ENCODE measurements at regions not wholly inside any gene's neighbourhood (a gene's known extent, or its start where the extent isn't known, plus 50 kb on each side); places are given as distances from the start of the nearest gene placed in this dataset.

DNA sequence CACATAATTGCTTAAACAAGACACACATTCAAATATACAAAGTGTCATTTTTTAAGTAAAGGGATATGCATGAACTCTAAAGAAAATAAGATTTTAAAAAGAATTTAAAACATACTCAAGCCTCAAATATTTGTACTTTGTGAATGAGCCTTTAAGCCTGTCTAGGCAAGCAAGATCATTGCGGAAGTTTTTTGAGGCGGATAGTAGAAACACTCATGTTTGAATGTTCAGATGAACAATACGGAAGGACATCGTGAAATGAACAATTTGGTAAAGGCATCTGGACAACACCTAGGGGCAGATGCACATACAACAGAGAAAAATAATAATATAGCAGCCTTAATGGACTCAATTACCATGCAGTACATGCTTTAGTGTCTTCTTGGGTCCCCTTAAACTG is 928.9 kb downstream of the TFAP2A start:
- no peak for TF ChIP-seq CTCF (IDR thresholded peaks at IDR 0.05)
- ATAC-seq (no peak), DNase-seq (no peak)
- intact Hi-C loops (cut with DNase I, micrococcal nuclease): no loop called here
- no peak overlapping the region for H3K4me3 ChIP-seq
- H3K36me3 ChIP-seq (ENCODE audit: low read depth): no peaks in the 10 kb centered on the region
- no peaks in the 10 kb centered on the region for H3K9me3 ChIP-seq
- no peaks in the 10 kb centered on the region for H3K4me1 ChIP-seq (ENCODE audit: low read depth)

DNA sequence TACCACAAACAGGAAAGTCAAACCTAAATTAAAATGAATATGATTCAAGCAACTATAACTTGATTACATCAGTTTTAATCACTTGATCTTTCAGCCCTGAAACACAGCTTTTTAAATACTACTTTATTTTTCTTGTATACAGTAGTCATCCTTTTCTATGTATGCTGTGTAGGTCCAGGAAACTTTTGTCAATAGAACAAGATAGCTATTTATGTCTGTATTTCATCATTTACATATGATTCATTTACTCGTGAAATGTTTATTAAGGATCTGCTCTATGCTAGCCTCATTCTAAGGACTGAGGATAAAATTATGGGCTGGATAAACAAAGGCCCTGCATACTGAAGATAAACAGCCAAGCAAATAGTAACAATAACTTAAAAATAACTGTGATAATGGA is 930.2 kb downstream of the TFAP2A start:
- no peak for TF ChIP-seq CTCF (IDR thresholded peaks at IDR 0.05)
- H3K36me3 ChIP-seq (ENCODE audit: low read depth): no peaks in the 10 kb centered on the region
- intact Hi-C loops (cut with DNase I, micrococcal nuclease): no loop called here
- no peaks in the 10 kb centered on the region for H3K4me1 ChIP-seq (ENCODE audit: low read depth)
- no peaks in the 10 kb centered on the region for H3K9me3 ChIP-seq
- DNase-seq (no peak), ATAC-seq (no peak)
- H3K4me3 ChIP-seq: no peak overlapping the region

- Histone ChIP-seq H3K4me3 (no peak overlapping the region), H3K4me1 (ENCODE audit: low read depth) (no peaks in the 10 kb centered on the region), H3K9me3 (no peaks in the 10 kb centered on the region), H3K36me3 (ENCODE audit: low read depth) (no peaks in the 10 kb centered on the region)
- ATAC-seq (no peak), DNase-seq (no peak)
- TF ChIP-seq CTCF (IDR thresholded peaks at IDR 0.05): no peak
- intact Hi-C loops (cut with DNase I, micrococcal nuclease): no loop called here
Measured at GRCh38 chr6:9484091-9484490, 930.8 kb downstream of the TFAP2A start.

DNA sequence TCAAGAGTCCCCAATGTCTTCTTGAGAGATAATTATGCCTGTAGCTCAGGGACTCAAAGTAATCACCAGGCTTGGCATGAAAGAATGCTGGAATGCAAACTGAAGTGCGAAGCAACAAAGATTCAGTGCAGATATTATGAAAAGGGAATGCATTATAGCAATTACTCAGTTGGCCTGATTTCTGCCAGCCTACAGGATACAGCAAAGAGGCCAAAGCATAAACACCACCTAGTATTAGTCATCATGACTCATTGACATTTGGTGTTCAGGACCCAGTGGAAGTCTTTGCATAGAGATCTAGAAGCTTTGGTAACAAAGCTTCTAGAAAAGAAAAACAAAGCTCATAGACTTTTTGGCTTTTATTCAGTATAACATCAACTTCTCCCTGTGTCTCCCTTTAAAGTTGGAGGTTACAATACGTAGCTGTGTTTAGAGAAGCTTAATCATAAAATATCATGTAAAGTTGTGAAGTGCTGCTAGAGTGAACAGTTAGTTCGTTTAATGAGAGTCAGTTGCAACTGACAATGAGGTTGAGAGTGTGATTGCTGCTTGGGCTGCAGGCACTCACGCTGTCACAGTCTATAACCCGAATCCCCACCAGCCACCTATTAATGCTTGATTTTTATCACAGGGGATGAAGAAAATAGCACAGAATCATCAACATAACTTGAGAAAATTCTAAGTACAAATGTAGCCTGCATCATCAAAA is 932.7 kb downstream of the TFAP2A start:
- ATAC-seq (peak; percentile 27), DNase-seq (no peak)
- Histone ChIP-seq H3K4me3 (no peak overlapping the region), H3K36me3 (ENCODE audit: low read depth) (no peaks in the 10 kb centered on the region), H3K9me3 (no peaks in the 10 kb centered on the region), H3K4me1 (ENCODE audit: low read depth) (no peaks in the 10 kb centered on the region)
- TF ChIP-seq CTCF (IDR thresholded peaks at IDR 0.05): no peak
- intact Hi-C loops (cut with DNase I, micrococcal nuclease): no loop called here

- H3K9me3 ChIP-seq: no peaks in the 10 kb centered on the region
- no peak for TF ChIP-seq CTCF (IDR thresholded peaks at IDR 0.05)
- H3K36me3 ChIP-seq (ENCODE audit: low read depth): no peaks in the 10 kb centered on the region
- intact Hi-C loops (cut with DNase I, micrococcal nuclease): no loop called here
- no peaks in the 10 kb centered on the region for H3K4me1 ChIP-seq (ENCODE audit: low read depth)
- DNase-seq (no peak), ATAC-seq (no peak)
- H3K4me3 ChIP-seq: no peak overlapping the region
Measured at GRCh38 chr6:9481292-9482029, 933.4 kb downstream of the TFAP2A start.
